Breast epithelium (tissue), 3 donors: ENCODE measurements at regions not wholly inside any gene's neighbourhood (a gene's known extent, or its start where the extent isn't known, plus 50 kb on each side); places are given as distances from the start of the nearest gene placed in this dataset.
"Not testable (repeated sequence)": the region's sequence is repeated elsewhere in the genome, so short reads cannot be mapped to it uniquely, and the experiment has no call there.

Experiments used
- CTCF ChIP-seq, 3 donors: fragments of 450-650 bp; IDR thresholded peaks; one replicate each; pipeline ENCODE4 v1.5.1; 2016 to 2017; ENCODE audit warnings: antibody characterized with exemption in 3 of 3, mild to moderate bottlenecking in 3 of 3, moderate library complexity in 3 of 3
- POLR2A ChIP-seq: fragments of 450-650 bp; IDR thresholded peaks from one replicate; pipeline ENCODE4 v1.6.1; 2016; ENCODE audit warnings: antibody characterized with exemption, mild to moderate bottlenecking, moderate library complexity

GRCh38 chr9:64461885-64462284, 823.1 kb downstream of the FOXD4L5 start:
- not testable (repeated sequence) for TF ChIP-seq CTCF (IDR thresholded peaks at IDR 0.05); POLR2A
